Calu3 (cell line): ENCODE measurements at regions not wholly inside any gene's neighbourhood (a gene's known extent, or its start where the extent isn't known, plus 50 kb on each side); places are given as distances from the start of the nearest gene placed in this dataset.

Experiments
- BruUV-seq: library from RNA; stranded (reverse); fragments of 400-500 nt; replicated peaks from 2 replicates; lab custom pipeline; 2021; lab: Mats Ljungman, UMichigan
- CTCF ChIA-PET: fragments of 300-600 bp; sonication (Branson Sonifier 250); formaldehyde crosslinking; loops from one replicate; lab custom pipeline; 2022; ENCODE audit warnings: antibody characterized with exemption; lab: Charles Lee
- DNase-seq: peaks from one replicate; pipeline ENCODE4 v3.0.0; 2022
- H3K27ac Mint-ChIP-seq: one replicate; pipeline ENCODE4 v1.8.0; 2022; ENCODE audit warnings: mixed read lengths; ENCODE audit not compliant: unreplicated experiment
- H3K27me3 Mint-ChIP-seq: one replicate; pipeline ENCODE4 v1.8.0; 2022; ENCODE audit warnings: mixed read lengths; ENCODE audit not compliant: unreplicated experiment
- H3K36me3 Mint-ChIP-seq: one replicate; pipeline ENCODE4 v1.8.0; 2022; ENCODE audit warnings: mild to moderate bottlenecking, moderate library complexity, mixed read lengths; ENCODE audit not compliant: insufficient read depth, unreplicated experiment
- H3K4me1 Mint-ChIP-seq: one replicate; pipeline ENCODE4 v1.8.0; 2022; ENCODE audit warnings: mild to moderate bottlenecking, low read depth, mixed read lengths; ENCODE audit not compliant: unreplicated experiment
- H3K4me3 Mint-ChIP-seq: one replicate; pipeline ENCODE4 v1.8.0; 2022; ENCODE audit warnings: mild to moderate bottlenecking, low read depth, moderate library complexity, mixed read lengths; ENCODE audit not compliant: unreplicated experiment
- H3K9me3 Mint-ChIP-seq: one replicate; pipeline ENCODE4 v1.8.0; 2022; ENCODE audit warnings: low read depth, mixed read lengths; ENCODE audit not compliant: unreplicated experiment
- CTCF ChIP-seq: fragments of 200-600 bp; IDR thresholded peaks from one replicate; pipeline ENCODE4 v1.8.0; 2022; ENCODE audit warnings: antibody characterized with exemption; ENCODE audit not compliant: unreplicated experiment
- intact Hi-C: fragments of 100-400 bp; cut with micrococcal nuclease; formaldehyde crosslinking; loops from one replicate; pipeline ENCODE4 v1.10.0; 2022; ENCODE audit not compliant: unreplicated experiment

GRCh38 chr2:7191932-7192331 lies 274.7 kb downstream of the RNF144A start:
- Mint-ChIP-seq H3K9me3 (no peaks in the 10 kb centered on the region), H3K27ac (no peak overlapping the region), H3K27me3 (peaks cover 5% of the 10 kb centered on the region), H3K36me3 (no peaks in the 10 kb centered on the region), H3K4me1 (peaks cover 12% of the 10 kb centered on the region), H3K4me3 (no peak overlapping the region)
- BruUV-seq: no TSS peak
- intact Hi-C loops: loop anchor here (5.0 kb wide), 1 partner anchor 75 kb away; no protein-coding TSS in a partner anchor
- DNase-seq: peak; percentile 49
- CTCF ChIA-PET: no interaction called here
- no peak for TF ChIP-seq CTCF

- BruUV-seq: no TSS peak
- no peak for DNase-seq
- peaks cover 2% of the 10 kb centered on the region for H3K9me3 Mint-ChIP-seq
- no peak overlapping the region for H3K4me3 Mint-ChIP-seq
- intact Hi-C loops: loop anchor here (5.0 kb wide), 1 partner anchor 76 kb away; no protein-coding TSS in a partner anchor
- CTCF ChIA-PET: no interaction called here
- no peak for TF ChIP-seq CTCF
- peaks cover 12% of the 10 kb centered on the region for H3K4me1 Mint-ChIP-seq
- no peak overlapping the region for H3K27ac Mint-ChIP-seq
- H3K27me3 Mint-ChIP-seq: peaks cover 18% of the 10 kb centered on the region
- H3K36me3 Mint-ChIP-seq: no peaks in the 10 kb centered on the region
Measured at GRCh38 chr2:7193457-7193856, 276.2 kb downstream of the RNF144A start.

DNA sequence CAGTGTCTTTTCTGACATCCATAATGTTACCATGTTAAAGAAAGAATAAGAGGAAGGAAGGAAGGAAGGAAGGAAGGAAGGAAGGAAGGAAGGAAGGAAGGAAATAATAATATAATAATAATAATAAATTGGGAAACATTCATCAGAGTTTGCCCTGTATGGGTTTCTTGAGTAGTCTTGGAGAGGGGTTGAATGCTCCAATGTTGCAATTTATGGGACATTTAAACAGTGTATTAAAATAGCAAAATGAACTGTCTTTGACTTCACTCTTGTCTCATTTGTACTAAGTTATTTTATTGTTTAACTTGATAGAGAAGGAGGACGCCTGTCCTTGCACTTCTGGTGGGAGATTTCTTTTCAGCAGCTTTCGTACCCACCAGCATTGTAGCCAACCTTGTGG lies 277.7 kb downstream of the RNF144A start:
- CTCF ChIA-PET: no interaction called here
- Mint-ChIP-seq H3K36me3 (no peaks in the 10 kb centered on the region), H3K4me1 (peaks cover 12% of the 10 kb centered on the region), H3K4me3 (no peak overlapping the region), H3K27me3 (peaks cover 25% of the 10 kb centered on the region), H3K27ac (no peak overlapping the region), H3K9me3 (peaks cover 3% of the 10 kb centered on the region)
- TF ChIP-seq CTCF: no peak
- DNase-seq: no peak
- BruUV-seq: no TSS peak
- intact Hi-C loops: loop anchor here (5.0 kb wide), 1 partner anchor 78 kb away; no protein-coding TSS in a partner anchor

DNA sequence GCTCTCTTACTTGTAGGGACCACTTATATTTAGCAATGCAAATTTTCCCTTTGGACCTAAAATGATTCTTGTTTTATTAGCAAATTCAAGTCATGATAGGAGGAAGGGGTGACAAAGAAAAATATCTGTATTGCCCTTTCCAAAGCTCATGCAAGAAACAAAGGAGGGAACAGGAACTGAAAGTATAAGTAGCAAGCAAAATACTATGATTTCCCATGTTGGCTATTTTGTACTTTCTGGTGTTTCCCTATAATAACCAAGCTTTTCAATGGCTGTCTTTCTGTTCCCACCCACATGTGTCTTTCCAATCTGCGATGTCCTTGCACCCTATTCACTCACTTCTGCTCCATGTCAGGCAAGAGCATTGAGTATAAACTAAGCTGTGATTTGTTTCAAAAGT lies 279.7 kb downstream of the RNF144A start:
- TF ChIP-seq CTCF: no peak
- H3K4me3 Mint-ChIP-seq: no peak overlapping the region
- no peak for DNase-seq
- H3K36me3 Mint-ChIP-seq: no peaks in the 10 kb centered on the region
- peaks cover 25% of the 10 kb centered on the region for H3K27me3 Mint-ChIP-seq
- no peak overlapping the region for H3K27ac Mint-ChIP-seq
- intact Hi-C loops: no loop called here
- H3K4me1 Mint-ChIP-seq: peaks cover 4% of the 10 kb centered on the region
- no TSS peak for BruUV-seq
- CTCF ChIA-PET: no interaction called here
- peaks cover 3% of the 10 kb centered on the region for H3K9me3 Mint-ChIP-seq
